SHP77 treated with DMSO at 0.1 percent for 48 hours (cell line): ENCODE measurements at regions not wholly inside any gene's neighbourhood (a gene's known extent, or its start where the extent isn't known, plus 50 kb on each side); places are given as distances from the start of the nearest gene placed in this dataset.

Experiments used
- DNase-seq: peaks from one replicate; lab custom pipeline; 2025; lab: John Stamatoyannopoulos, UW

DNA sequence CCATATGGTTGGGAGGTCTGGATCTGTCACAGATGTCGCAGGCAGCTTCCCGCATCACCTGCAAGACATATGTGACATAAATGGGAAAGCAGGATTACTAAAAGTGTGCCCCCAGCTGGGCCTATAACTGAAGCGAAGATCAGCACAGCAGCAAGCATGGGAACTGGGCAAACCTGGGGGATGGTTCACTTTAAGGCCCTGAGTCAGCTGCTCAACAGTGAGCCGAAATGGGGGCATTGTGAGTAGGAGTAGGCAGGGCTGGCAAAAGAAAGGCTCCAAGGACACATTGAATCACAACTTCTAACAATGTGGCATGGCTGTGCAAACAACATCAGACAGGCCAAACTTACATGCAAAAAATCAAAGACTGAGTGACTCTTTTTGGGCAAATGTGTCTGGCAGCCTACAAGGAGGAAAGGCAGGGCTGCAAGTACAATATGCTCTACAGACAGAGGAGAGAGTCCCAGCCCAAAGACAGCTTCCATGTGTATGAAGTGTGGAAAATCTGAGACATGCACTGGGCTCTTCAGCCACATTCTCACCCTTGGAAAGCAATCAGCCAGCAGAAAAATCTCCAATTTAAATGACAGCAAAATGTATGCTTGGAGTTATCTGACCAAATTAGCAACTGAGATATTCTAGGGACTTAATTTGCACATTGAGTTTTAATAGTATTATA lies 531.0 kb upstream of the MMS22L start:
- DNase-seq = no peak

- no peak for DNase-seq
Observed at GRCh38 chr6:97815301-97815812, 532.3 kb upstream of the MMS22L start.

- no peak for DNase-seq
Observed at GRCh38 chr6:97816526-97816925, 533.5 kb upstream of the MMS22L start.

- DNase-seq = no peak
Observed at GRCh38 chr6:97819710-97820109, 536.7 kb upstream of the MMS22L start.

DNA sequence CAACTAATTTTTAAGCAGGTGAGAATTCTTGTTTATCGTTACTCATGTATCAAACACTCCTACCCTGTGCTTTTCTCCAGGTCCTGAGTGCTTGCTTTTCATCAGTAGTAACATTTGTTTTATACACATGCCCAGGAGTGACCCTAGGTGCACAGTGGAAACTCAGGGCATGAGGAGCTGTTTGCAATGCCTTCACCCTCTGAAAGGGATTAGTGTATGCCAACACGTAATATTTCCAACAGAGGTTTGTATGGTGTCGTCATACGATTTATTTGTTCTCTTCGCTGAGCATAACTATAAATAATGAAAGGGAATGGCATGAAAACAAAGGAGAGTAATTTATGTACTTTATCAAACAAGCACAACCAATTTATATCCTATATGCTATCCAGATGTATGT lies 537.4 kb upstream of the MMS22L start:
- peak; percentile 13 for DNase-seq

GRCh38 chr6:97822632-97823031 lies 539.6 kb upstream of the MMS22L start:
- no peak for DNase-seq

DNA sequence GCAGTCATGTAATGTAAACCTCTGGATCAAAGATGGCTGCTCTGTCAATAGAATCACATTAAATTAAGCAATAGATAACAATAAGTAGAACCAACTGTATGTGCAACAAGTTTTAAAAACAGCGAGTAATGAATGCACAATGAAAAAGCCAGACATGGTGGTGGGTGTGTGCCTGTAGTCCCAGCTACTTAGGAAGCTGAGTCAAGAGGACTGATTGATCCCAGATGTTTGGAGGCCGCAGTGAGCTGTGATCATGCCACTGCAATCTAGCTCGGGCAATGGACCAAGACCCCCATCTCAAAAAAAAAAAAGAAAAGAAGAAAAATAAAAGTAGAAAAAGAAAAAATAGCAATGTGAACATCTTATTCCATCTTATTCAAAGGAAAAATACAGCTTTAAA lies 558.7 kb upstream of the MMS22L start:
- no peak for DNase-seq

DNA sequence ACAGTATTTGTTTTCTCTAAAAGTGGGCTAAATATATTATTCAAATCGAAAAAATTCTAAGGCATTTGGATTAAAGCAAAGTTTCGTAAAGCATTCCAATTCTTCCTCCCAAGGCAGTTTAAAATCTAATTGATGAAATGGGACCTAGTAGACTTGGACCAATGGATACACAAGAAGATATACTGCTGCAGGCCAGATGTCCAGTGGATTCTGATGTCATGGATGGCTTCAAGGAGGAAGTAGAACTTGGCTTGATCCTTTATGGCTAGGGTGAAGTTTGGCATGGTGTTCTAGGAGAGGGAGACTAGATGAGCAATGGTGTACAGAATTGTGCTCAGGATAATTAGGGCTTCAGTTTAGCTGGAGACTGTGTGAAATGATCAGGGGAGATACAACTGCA lies 559.5 kb upstream of the MMS22L start:
- DNase-seq = no peak

GRCh38 chr6:97849390-97849789 lies 566.4 kb upstream of the MMS22L start:
- no peak for DNase-seq

GRCh38 chr6:97850458-97851212 lies 567.6 kb upstream of the MMS22L start:
- DNase-seq = no peak

DNA sequence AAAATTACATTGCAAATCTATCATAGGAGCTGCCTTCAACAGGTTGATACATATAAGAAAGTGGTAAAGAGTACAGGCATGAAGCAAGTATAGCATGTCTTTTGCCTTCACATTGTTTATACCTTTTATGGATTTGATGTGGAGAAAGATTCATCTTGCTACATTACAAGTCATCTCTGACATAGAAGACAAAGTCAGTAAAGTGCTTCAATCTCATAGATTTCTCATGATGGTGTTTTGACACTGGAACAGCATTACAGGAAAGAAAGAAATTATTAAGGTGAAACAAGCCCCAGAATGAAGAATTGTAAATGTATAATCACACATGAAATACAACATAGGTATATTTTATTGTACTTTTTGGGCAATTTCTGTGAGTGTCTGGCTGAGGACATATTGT lies 580.7 kb upstream of the MMS22L start:
- DNase-seq = no peak

DNA sequence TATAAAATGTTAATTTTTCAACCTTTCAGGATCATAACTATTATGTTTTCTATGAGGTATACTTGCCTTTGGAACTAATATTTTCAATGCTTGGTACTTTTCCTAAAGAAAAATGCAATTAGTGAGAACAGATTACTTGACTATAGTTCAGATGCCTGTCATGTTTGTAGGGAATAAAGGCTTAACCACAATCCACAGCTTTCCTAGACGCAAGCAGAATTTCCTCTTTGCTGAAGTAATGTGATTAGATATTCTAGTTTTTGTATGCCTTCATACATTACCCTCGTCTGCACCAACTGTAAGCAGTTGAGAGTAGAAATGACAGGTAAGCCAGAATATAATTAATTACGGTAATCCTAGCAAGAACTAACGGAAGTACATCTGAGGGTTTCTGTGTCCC lies 581.4 kb upstream of the MMS22L start:
- no peak for DNase-seq

DNA sequence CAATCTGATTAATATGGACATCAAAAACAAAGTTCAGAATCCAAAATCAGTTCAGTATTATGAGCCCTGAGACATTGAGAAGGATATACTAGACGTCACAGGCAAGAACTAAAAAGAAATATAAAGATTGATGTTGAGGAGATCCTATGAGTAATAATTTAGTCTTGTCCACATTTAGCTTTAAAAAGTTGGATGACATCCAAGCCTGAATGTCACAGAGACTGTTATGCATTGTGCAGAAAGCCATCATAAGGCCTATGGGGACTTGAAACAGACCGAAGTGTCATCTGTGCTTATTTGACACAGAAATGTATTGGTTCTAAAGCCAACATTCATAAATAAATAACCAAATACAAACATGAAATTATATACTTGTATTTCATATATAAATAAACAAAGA lies 581.8 kb upstream of the MMS22L start:
- DNase-seq = no peak

DNA sequence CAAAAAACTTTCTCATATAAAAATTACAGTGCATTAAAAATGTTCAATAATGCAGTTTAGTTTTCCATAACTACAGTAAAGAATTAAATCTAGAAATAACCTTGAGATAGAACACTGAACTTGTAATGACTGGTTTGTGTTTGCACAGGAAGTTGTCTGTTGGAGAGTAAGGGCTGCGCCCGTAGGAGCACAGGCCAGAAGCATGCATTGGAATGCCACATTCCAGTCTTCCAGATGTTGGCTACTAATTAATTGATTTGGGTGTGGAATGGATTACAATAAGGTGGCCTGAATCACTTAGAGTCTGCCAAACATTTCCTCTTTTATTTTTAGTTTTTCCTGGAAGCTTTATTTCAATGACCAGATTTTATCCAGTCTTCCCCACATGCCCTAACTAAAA lies 582.6 kb upstream of the MMS22L start:
- DNase-seq = no peak

- DNase-seq = no peak
Observed at GRCh38 chr6:97866616-97867015, 583.6 kb upstream of the MMS22L start.

DNA sequence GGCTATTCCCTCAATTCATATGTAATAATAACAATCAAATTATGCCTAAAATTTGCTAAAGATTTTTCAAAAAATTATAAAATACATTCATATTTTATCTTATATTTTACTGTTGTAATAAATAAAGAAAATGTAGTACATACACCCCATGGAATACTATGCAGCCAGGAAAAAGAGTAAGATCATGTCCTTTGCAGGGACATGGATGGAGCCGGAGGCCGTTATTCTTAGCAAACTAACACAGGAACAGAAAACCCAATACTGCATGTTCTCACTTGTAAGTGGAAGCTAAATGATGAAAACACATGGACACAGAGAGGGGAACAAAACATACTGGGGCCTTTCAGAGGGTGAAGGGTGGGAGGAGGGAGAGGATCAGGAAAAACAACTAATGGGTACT lies 584.2 kb upstream of the MMS22L start:
- DNase-seq = no peak

GRCh38 chr6:97870273-97870672 lies 587.3 kb upstream of the MMS22L start:
- DNase-seq = no peak

DNA sequence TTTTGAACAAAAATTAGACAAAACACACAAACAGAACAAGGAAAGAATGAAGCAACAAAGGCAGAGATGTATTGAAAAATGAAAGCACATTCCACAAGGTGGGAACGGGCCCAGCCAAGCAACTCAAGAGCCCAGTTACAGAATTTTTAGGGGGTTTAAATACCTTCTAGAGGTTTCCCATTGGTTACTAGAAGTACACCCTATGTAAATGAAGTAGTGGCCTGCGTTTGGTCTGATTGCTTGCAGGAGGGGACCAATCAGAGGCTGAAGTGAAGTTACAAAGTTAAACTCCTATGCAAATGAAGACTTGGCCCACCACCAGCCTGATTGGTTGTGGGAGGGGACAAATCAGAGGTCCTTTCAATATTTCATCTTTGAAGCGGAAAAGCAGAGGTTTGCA lies 593.7 kb upstream of the MMS22L start:
- no peak for DNase-seq

GRCh38 chr6:97882755-97883154 lies 599.7 kb upstream of the MMS22L start:
- no peak for DNase-seq

- DNase-seq = no peak
Observed at GRCh38 chr6:97885325-97885724, 602.3 kb upstream of the MMS22L start.

DNA sequence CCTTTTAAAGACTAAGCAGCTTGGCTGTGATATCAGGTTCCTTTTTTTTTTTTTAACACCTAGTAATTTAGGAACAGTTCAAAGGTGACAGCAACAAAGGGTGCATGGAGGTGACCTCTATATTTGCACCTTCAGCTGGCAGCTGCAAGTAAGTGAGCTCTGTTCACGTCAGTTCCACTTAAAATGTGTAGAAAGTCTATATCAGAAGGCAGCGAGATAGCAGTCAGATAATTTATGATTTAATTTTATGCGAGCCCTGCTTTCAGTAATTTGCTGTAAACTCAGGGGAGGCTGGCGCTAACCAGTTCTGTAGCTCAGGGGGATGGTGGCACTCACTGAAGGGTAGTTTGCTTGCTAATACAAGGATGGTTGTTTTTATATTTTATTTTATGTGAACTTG lies 602.8 kb upstream of the MMS22L start:
- no peak for DNase-seq

DNA sequence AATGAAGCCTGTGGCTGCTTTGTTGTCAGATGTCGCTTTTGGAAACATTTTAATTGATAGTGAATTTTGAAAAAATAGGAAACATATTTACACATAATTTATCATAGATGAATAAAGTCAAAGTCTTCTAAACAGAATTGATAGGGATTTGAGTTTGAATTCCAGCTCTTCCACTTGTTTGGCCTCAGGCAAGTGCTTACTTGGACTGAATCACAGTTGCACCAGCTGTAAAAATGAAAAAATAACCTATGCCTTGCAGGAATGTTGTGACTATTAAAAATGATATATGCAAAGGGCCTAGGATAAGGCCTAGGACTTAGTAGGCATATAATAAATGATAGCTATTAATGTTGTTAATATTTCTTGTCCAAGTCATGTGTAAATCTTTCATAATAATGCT lies 618.5 kb upstream of the MMS22L start:
- no peak for DNase-seq

DNA sequence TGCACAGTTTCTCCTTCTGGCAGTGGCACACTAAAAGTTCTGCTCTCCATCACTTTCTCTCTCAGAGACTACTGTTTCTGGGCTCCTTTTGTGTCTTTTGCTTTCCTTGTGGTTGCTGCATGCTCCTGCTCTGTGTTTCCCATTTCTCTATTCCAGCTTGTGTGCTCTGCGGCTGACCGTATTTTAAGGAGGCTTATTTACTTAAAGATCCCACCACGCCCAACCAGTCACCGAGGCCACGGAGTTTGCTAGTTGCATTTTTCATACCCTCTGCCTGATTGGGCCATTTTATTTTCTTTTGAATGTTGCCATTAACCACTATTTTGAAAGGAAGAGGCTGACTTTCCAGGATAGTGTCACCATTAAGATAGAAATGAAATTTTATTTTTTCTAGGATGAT lies 626.4 kb upstream of the MMS22L start:
- no peak for DNase-seq

GRCh38 chr6:97913721-97914120 lies 630.7 kb upstream of the MMS22L start:
- DNase-seq = no peak
